HCT116 (cell line): ENCODE measurements at regions not wholly inside any gene's neighbourhood (a gene's known extent, or its start where the extent isn't known, plus 50 kb on each side); places are given as distances from the start of the nearest gene placed in this dataset.

Experiments
- ATAC-seq: fragments of 200-7000 bp; cut with Tn5 transposase; 2 replicates; pipeline ENCODE4 v1.9.1; 2020; ENCODE audit warnings: mild to moderate bottlenecking, moderate library complexity
- BruUV-seq: library from RNA; stranded (reverse); fragments of 400-500 nt; replicated peaks from 2 replicates; lab custom pipeline; 2021; lab: Mats Ljungman, UMichigan
- CTCF ChIA-PET: fragments of 300-600 bp; sonication (Branson Sonifier 250); formaldehyde crosslinking; loops from one replicate; lab custom pipeline; 2021; ENCODE audit warnings: antibody characterized with exemption; lab: Charles Lee
- POLR2A ChIA-PET: fragments of 300-600, 350-600 bp; sonication (Branson Sonifier 250); formaldehyde crosslinking; loops from one replicate; lab custom pipeline; 2021; ENCODE audit warnings: antibody characterized with exemption; lab: Charles Lee
- RAD21 ChIA-PET, 2 experiments: fragments of 300-600 bp; sonication (Branson Sonifier 250); formaldehyde crosslinking; loops; one replicate each; lab custom pipeline; 2023; ENCODE audit warnings: low total read pairs in 2 of 2; ENCODE audit not compliant: uncharacterized antibody in 2 of 2, unreplicated experiment in 2 of 2, low non-redundant PET in 1 of 2; lab: Charles Lee
- DNase-seq: peaks from one replicate; pipeline ENCODE4 v3.0.0-alpha.2; 2010; ENCODE audit warnings: low read depth, low spot score
- H2AFZ ChIP-seq: fragments of 200-600 bp; shearing (Covaris generic), sonication (generic); 2 replicates; pipeline ENCODE4 v1.6.1; 2017; ENCODE audit warnings: low read depth, mixed run types, mixed read lengths, antibody characterized with exemption, low read length; ENCODE audit not compliant: poor library complexity, severe bottlenecking
- H3K27ac ChIP-seq: 2 replicates; pipeline ENCODE4 v1.5.1; 2012; ENCODE audit warnings: low read depth, low read length
- H3K27me3 ChIP-seq: fragments of 200-600 bp; sonication (generic); 2 replicates; pipeline ENCODE4 v1.6.1; 2016; ENCODE audit warnings: mixed run types, low read length, mixed read lengths; ENCODE audit not compliant: insufficient read depth
- H3K36me3 ChIP-seq, 2 experiments: fragments of 200-500 bp in 1 of 2; fragments of 200-600 bp in 1 of 2; sonication (Bioruptor generic) in 1 of 2; sonication (generic) in 1 of 2; 2 replicates each; pipeline versions ENCODE4 v1.5.1 to v1.6.1; 2014 to 2016; ENCODE audit warnings: low read length in 2 of 2, inconsistent platforms in 1 of 2, mixed read lengths in 1 of 2, mixed run types in 1 of 2; ENCODE audit not compliant: insufficient read depth in 2 of 2, control insufficient read depth in 1 of 2
- H3K4me1 ChIP-seq, 2 experiments: fragments of 200-600 bp in 1 of 2; sonication (generic) in 1 of 2; 2 replicates each; pipeline versions ENCODE4 v1.5.1 to v1.6.1; 2012 to 2017; ENCODE audit warnings: low read length in 2 of 2, inconsistent platforms in 1 of 2, mild to moderate bottlenecking in 1 of 2, mixed read lengths in 1 of 2, mixed run types in 1 of 2, moderate library complexity in 1 of 2; ENCODE audit not compliant: insufficient read depth in 2 of 2, control insufficient read depth in 1 of 2
- H3K4me2 ChIP-seq: fragments of 200-600 bp; sonication (generic); 2 replicates; pipeline ENCODE4 v1.6.1; 2017; ENCODE audit warnings: mixed run types, low read length, mixed read lengths
- H3K4me3 ChIP-seq, 2 experiments: fragments of 200-600 bp in 1 of 2; sonication (generic) in 1 of 2; replicated peaks in 1 of 2; 2 replicates each; pipeline ENCODE4 v1.5.1; 2011 to 2016; ENCODE audit warnings: low read length in 2 of 2, control low read depth in 1 of 2, low read depth in 1 of 2, mild to moderate bottlenecking in 1 of 2, mixed read lengths in 1 of 2, mixed run types in 1 of 2
- H3K79me2 ChIP-seq: fragments of 200-600 bp; sonication (generic); 2 replicates; pipeline ENCODE4 v1.6.1; 2017; ENCODE audit warnings: mild to moderate bottlenecking, mixed run types, low read length, moderate library complexity, mixed read lengths; ENCODE audit not compliant: insufficient read depth
- H3K9ac ChIP-seq: fragments of 200-600 bp; sonication (generic); 2 replicates; pipeline ENCODE4 v1.6.1; 2016; ENCODE audit warnings: low read length, mixed read lengths
- H3K9me2 ChIP-seq: fragments of 200-600 bp; sonication (generic), shearing (Covaris generic); 2 replicates; pipeline ENCODE4 v1.6.1; 2017; ENCODE audit warnings: mixed run types, mild to moderate bottlenecking, moderate library complexity; ENCODE audit not compliant: insufficient read depth
- H3K9me3 ChIP-seq, 2 experiments: fragments of 200-500 bp in 1 of 2; fragments of 200-600 bp in 1 of 2; sonication (Bioruptor generic) in 1 of 2; sonication (generic) in 1 of 2; 2 replicates each; pipeline ENCODE4 v1.6.1; 2014 to 2017; ENCODE audit warnings: low read length in 2 of 2, mixed read lengths in 2 of 2, inconsistent platforms in 1 of 2, low read depth in 1 of 2, mild to moderate bottlenecking in 1 of 2, mixed run types in 1 of 2, moderate library complexity in 1 of 2; ENCODE audit not compliant: control insufficient read depth in 1 of 2, insufficient read depth in 1 of 2
- H4K20me1 ChIP-seq: fragments of 200-600 bp; sonication (generic), shearing (Covaris generic); 2 replicates; pipeline ENCODE4 v1.6.1; 2017; ENCODE audit warnings: mixed run types, mild to moderate bottlenecking, moderate library complexity; ENCODE audit not compliant: insufficient read depth
- CBX3 ChIP-seq: IDR thresholded peaks from 2 replicates; pipeline ENCODE4 v1.6.1; 2012; ENCODE audit warnings: low read depth
- FOSL1 ChIP-seq: IDR thresholded peaks from 2 replicates; pipeline ENCODE4 v1.6.1; 2012; ENCODE audit warnings: low read depth
- JUND ChIP-seq: IDR thresholded peaks from 2 replicates; pipeline ENCODE4 v1.6.1; 2012
- TCF7L2 ChIP-seq: IDR thresholded peaks from 2 replicates; pipeline ENCODE4 v1.7.0; 2011; ENCODE audit warnings: borderline replicate concordance, inconsistent platforms; ENCODE audit not compliant: insufficient read depth, insufficient read length; ENCODE audit errors: extremely low read depth
- ZFX ChIP-seq: fragments of 450-650 bp; IDR thresholded peaks from 2 replicates; pipeline ENCODE4 v1.6.1; 2017
- ZNF274 ChIP-seq: fragments of 200-500 bp; sonication (Bioruptor generic); IDR thresholded peaks from 2 replicates; pipeline ENCODE4 v1.6.1; 2014; ENCODE audit warnings: mild to moderate bottlenecking, low read depth, low read length, inconsistent platforms
- intact Hi-C: fragments of 100-400 bp; cut with micrococcal nuclease; formaldehyde crosslinking; loops from 2 replicates; pipeline ENCODE4 v1.10.0; 2022
- TF ChIP-seq, protein P1 (sequence below): IDR thresholded peaks from 2 replicates; pipeline ENCODE4 v1.6.1; 2012; ENCODE audit warnings: low read depth

DNA sequence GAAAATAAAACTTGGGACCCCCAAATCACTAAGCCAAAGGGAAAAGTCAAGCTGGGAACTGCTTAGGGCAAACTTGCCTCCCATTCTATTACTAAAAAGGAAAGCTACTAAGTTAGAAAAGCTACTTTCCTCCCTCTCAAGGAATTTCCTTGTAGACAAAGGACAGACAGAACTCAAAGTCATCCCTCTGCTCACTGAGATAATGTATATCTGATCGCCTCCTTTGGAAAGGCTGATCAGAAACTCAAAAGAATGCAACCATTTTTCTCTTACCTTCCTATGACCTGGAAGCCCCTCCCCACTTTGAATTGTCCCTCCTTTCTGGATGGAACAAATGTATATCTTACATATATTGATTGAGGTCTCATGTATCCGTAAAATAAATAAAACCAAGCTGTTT lies 190.5 kb upstream of the DCN start:
- Histone ChIP-seq H3K4me2 (no peak overlapping the region), H4K20me1 (no peaks in the 10 kb centered on the region)
- POLR2A ChIA-PET: no interaction called here
- no peak for TF ChIP-seq ZFX
- TF ChIP-seq, protein P1, sequence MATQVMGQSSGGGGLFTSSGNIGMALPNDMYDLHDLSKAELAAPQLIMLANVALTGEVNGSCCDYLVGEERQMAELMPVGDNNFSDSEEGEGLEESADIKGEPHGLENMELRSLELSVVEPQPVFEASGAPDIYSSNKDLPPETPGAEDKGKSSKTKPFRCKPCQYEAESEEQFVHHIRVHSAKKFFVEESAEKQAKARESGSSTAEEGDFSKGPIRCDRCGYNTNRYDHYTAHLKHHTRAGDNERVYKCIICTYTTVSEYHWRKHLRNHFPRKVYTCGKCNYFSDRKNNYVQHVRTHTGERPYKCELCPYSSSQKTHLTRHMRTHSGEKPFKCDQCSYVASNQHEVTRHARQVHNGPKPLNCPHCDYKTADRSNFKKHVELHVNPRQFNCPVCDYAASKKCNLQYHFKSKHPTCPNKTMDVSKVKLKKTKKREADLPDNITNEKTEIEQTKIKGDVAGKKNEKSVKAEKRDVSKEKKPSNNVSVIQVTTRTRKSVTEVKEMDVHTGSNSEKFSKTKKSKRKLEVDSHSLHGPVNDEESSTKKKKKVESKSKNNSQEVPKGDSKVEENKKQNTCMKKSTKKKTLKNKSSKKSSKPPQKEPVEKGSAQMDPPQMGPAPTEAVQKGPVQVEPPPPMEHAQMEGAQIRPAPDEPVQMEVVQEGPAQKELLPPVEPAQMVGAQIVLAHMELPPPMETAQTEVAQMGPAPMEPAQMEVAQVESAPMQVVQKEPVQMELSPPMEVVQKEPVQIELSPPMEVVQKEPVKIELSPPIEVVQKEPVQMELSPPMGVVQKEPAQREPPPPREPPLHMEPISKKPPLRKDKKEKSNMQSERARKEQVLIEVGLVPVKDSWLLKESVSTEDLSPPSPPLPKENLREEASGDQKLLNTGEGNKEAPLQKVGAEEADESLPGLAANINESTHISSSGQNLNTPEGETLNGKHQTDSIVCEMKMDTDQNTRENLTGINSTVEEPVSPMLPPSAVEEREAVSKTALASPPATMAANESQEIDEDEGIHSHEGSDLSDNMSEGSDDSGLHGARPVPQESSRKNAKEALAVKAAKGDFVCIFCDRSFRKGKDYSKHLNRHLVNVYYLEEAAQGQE: no peak
- TF ChIP-seq ZNF274: no peak
- no peak for TF ChIP-seq JUND
- no peak for TF ChIP-seq CBX3
- no peak for TF ChIP-seq TCF7L2
- no peak for TF ChIP-seq FOSL1
- TF ChIP-seq, all 23 proteins: peak for 0
- RAD21 ChIA-PET: no interaction called here
- CTCF ChIA-PET: interaction anchor here (1.2 to 1.7 kb wide), 2 partner anchors 9 to 17 kb away, joined by 3 to 4 read pairs; no protein-coding TSS in a partner anchor
- ATAC-seq: no peak
- H3K9ac ChIP-seq: no peak overlapping the region
- no peak overlapping the region for H2AFZ ChIP-seq
- H3K9me3 ChIP-seq: no peaks in the 10 kb centered on the region
- BruUV-seq: no TSS peak
- no peak for DNase-seq
- H3K36me3 ChIP-seq: no peaks in the 10 kb centered on the region
- no peak overlapping the region for H3K27ac ChIP-seq
- no peaks in the 10 kb centered on the region for H3K4me1 ChIP-seq
- H3K79me2 ChIP-seq: no peaks in the 10 kb centered on the region
- H3K9me2 ChIP-seq: no peaks in the 10 kb centered on the region
- H3K4me3 ChIP-seq: no peak overlapping the region
- intact Hi-C loops: no loop called here
- no peaks in the 10 kb centered on the region for H3K27me3 ChIP-seq
